ENCODE measurements at regions not wholly inside any gene's neighbourhood (a gene's known extent, or its start where the extent isn't known, plus 50 kb on each side); places are given as distances from the start of the nearest gene placed in this dataset.

DNA sequence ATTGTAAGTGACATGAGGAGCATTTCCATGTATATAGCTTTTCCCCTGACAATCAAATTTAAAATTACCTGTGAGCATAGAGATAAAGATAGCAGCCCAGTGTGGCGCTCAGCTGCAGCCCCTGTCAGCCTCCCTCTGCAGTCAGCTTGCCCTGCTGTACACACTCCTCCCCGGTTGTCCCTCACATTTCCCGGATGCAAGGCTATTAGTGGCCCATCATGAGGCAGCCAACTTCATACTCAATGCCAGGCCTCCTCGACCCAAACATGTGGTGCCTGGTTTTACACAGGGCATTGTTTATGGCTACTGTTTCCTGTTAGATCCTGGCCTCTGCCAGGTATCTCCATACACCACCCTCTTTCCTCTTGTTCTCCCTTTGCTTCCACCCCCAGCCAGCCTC, 116.1 kb upstream of the SH3BP4 start:
- no peak for DNase-seq (ENCODE audit: low read depth, low spot score)

DNA sequence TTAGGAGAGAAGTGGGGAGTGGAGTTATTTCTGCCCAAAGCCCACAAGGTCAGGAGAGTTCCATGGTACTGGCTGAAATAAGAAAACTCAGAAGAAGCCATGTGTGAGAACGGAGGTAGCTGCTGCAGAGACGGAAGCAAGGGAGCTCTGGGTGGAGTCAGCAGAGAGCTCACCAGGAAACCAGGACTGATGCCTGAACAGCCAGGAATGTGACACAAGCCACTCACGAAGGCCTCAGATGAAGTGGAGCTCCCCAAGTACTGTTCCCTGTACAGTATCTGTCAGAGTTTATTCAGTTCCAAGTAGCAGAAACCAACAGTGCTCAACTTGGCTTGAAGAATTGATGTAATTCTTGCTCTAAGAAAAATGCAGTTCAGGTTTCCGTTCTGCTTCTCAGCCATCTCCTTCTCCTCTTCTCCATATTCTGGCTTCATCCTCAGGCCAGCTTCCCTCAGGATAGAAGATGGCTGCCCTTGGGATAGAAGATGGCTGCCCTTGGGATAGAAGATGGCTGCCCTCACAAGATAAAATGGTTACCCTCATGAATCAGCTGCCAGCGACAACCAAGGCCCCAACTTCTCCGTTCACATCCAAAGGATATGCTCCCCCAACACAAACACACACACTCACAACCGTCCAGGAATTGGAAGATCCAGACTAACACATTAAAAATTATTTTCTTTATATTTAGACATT, 117.4 kb upstream of the SH3BP4 start:
- no peak for DNase-seq (ENCODE audit: low read depth, low spot score)

DNA sequence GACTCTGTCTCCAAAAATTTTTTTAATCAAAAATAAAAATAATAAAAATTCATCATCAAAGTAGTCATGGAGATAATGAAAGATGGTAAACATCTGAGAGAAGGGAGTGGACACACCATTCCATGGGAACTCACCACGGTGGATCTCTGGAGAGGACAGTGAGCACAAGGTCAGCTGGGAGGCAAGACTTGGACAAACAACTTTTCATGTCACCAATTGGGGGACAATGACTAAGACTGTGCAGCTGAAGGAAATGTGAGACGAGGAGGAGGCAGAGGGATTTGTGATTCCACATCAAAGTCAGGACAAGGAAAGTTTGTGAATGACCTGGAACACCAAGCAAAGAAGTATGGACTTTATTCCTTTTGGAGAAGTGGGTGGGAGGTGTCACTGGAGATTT, 121.0 kb upstream of the SH3BP4 start:
- DNase-seq (ENCODE audit: low read depth, low spot score): no peak

DNA sequence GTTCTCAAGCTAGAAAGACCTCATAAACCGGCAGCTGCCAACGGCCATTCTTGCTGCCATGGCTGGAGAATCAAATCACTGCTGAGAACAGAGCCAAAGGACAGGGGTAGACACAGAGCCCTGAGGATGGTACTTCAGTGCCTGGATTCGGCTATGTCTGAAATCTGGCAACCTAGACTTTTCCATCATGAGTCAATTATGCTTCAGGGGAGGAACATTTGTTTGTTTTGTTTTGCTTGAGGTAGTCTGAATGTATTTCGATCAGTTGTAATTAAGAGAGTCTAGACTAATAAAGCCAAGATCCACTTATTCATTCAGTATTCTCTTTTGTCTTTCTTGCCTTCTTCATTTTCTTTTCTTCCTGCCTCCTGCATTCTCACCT, 122.8 kb upstream of the SH3BP4 start:
- no peak for DNase-seq (ENCODE audit: low read depth, low spot score)

DNA sequence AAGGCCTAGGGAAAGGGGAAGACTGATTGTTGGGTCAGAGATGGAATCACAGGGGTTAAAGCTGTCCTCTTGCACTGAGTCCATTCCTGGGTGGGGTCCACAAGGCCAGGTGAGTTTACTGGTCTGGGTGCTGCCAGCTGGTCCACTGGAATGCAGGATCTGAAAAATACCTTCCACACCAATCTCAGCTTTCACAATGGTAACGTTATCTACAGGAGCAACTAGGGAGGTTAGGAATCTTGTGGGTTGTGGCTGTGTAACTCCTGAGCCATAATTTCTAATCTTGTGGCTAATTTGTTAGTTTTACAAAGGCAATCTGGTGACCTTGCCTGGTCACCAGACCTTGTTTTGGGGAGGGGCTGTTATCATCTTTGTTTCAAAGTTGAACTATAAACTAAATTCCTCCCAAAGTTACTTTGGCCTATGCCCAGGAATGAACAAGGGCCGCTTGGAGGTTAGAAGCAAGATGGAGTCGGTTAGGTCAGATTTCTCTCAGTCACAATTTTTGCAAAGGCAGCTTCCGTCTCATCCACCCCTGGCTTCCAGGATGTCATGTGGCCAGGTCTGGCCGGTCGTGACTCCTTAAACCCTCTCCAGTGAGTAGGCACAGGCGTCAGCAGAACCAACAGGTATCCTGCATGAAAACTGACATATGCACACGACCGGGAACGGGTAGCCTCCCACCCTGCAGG, 123.3 kb upstream of the SH3BP4 start:
- no peak for DNase-seq (ENCODE audit: low read depth, low spot score)

DNA sequence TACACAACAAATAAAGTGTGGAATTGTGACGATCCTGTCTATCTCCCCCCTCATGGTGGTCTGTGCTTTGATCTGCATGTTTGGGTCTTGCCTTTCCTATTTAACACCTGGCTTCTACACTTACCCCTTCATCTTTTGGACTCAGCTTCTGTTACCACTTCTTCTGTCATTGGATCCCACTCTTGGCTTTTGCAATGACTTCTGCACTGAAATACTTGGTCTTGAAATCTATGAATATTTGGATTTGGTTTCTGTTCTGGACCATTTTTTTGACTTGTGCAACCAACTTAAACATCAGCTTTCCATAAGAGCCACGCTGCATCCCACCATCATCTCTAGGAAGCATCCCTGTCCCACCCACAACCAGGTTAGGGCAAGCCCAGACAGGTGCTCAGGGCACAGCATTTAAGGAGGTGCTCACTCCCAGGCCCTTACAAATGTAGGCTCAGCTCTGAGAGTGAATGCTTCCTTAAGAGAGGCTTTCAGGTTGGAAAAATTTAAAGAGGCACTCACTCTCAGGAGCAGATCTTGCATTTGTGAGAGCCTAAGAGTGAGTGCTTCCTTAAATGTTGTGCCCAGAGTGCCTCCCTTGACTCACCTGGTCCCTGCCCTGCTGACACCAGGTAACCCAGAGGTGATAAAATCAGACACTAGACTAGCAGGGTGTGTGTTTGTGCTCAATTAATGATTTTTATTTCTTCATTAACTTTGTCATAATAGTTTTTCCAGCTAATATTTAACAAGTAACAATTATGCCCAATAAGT, 124.5 kb upstream of the SH3BP4 start:
- no peak for DNase-seq (ENCODE audit: low read depth, low spot score)

DNA sequence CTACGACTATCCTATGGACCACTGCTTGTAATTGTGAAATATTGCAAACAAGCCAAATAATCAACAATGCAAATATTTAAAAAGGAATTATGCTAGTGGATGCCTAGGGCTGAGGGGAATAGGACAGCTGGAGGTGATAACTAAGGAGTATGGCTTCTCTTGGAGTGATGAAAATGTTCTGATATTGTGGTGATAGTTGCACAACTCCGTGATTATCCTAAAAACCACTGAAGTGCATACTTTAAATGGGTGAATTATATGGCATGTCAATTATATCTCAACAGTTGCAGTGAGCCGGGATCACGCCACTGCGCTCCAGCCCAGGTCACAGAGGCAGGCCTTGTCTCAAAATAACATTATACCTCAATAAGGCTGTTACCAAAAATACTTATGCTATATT, 125.1 kb upstream of the SH3BP4 start:
- no peak for DNase-seq (ENCODE audit: low read depth, low spot score)

DNA sequence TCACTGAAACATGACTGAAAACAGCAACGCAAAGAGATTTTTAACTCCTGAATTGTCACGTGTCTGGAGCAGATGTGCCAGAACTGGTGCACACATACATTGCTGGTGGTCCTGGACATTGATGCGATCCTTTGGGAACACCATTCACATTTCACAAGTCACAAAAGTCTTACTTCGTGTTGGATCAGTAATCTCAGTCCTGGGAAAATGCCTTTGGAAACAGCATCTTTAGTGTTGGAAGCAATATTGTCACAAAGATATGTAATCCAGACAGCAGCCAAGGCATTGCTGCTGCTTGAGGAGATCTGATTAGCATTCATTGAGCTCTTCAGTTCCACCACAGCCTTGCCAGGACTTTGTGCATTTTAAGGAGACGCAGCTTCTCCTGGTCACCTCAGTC, 126.2 kb upstream of the SH3BP4 start:
- no peak for DNase-seq (ENCODE audit: low read depth, low spot score)

DNA sequence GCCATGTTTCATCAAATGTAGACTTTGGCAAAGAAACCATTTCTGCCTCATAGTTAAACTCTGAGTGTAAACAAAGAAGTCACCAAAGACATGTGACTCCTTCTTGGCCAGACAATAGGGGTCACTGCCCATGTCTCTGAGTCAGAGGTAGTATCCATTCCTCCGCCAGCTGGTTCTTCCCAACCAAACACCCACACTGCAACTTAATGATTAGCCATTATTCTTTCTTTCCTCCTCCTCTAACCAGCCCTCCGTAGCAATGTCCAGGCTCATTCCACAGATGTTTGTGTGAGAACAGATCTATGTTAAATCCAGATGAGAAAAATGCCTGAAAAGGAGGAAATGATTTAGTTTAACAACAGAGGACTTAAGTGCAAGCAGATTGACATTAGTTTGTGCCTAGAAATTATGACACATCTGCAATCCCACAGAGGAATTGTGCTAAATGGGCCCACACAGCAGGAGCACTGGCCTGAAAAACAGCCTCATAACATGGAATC, 127.9 kb upstream of the SH3BP4 start:
- peak; percentile 70 for DNase-seq (ENCODE audit: low read depth, low spot score)

DNA sequence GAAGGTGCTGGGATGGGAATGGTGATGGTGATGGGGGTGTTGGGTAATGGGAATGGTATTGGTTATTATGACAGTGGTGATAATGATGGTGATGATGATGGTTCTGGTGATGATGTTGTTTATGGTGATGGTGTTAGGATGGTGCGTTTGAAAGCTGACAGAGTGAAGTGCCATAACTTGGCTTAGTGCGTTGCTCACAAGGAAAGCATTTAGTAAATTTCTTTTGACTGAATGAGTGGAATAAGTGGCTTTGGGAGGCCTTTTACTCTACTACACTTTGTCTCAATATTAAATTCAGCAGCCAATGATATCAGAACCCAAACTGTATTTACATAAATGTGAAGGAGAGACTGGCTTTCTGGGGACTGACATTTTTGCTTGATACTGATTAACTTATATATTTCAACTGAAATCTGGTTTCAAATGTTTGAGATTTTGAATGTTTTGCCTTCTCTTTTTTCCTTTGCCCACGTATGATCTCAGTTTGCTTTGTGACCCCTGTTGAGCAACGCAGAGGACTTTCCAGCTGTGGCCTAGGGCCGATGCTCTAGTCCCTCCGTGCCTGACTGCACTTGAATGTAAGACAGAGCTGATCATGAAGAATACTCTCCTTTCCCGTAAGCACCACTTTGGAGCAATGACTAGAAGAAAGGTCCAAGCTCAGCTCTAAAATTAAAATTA, 128.5 kb upstream of the SH3BP4 start:
- peak; percentile 52 for DNase-seq (ENCODE audit: low read depth, low spot score)

DNA sequence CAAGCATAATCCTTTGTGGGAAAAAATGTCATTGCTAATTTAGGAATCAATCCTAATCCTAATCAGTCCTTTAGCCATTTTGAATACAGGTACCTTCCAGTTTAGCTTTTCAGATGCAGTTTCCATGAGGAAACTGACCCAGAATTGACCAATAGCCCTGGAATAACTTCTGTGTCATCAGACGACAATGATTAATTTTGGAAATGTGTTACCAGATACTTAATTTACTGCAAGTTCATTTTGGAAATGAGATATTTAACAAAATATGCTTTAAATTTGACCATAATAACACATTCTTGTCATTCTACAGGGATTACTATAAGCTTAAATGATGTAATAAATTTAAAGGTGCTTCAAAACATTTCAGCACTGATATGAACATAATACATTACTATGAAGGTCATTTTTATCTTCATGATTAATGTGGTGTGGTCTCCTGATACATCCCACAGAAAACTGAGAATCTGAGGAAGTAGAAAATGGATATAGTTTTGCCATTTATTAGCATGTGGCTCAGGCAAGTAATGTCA, 129.8 kb upstream of the SH3BP4 start:
- DNase-seq (ENCODE audit: low read depth, low spot score): no peak

DNA sequence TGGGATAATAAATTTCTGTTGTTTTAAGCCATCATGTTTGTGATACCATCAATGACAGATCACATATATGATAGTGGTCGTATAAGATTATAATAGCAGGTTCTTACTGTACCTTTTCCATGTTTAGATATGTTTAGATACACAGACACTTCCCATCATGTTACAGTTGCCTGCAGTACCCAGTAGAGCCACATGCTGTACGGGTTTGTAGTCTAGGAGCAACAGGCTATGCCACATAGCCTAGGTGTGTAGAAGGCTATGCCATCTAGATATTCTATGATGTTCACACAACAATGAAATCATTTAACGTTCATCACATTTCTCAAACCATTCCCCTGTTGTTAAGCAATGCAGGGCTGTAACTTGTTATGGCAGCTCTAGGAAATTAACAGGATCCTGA, 132.9 kb upstream of the SH3BP4 start:
- DNase-seq (ENCODE audit: low read depth, low spot score): no peak

DNA sequence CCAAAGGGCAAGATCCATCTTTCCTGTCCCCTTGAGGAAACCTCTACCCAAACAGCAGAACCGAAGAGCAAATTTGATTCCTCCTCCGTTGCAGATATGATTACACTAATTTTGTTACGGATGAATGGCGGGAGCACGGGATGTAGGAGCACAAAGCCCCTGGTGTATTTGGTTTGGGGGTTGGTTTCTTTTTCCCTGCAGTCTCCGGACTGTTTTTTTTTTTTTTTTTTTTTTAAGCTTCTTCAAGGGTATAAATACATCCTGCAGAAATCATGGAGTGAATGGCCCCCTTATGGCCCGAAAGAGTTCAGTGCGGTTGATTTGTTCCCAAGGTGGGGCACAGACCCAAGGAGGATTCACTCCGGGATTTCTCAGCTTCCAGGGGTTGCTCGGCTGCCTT, 135.3 kb upstream of the SH3BP4 start:
- no peak for DNase-seq (ENCODE audit: low read depth, low spot score)

DNA sequence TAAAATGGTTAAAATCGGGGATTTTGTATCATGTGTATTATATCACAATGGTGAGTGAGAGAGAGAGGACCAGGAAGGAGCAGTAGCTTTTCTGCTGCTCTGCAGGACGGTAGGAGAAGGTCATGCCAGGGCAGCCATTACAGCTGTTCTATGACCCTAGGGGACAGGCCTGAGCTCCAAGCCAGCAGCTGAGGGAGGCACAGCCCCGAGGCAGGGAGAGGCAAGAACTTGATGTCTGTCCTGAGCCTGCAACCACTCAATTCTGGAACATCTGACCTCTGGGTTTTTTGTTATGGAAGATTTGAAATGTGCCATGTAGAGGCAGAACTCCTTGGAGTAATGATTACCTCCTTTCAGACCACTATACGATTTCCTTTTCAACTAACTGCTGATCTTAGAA, 135.8 kb upstream of the SH3BP4 start:
- DNase-seq (ENCODE audit: low read depth, low spot score): no peak

DNA sequence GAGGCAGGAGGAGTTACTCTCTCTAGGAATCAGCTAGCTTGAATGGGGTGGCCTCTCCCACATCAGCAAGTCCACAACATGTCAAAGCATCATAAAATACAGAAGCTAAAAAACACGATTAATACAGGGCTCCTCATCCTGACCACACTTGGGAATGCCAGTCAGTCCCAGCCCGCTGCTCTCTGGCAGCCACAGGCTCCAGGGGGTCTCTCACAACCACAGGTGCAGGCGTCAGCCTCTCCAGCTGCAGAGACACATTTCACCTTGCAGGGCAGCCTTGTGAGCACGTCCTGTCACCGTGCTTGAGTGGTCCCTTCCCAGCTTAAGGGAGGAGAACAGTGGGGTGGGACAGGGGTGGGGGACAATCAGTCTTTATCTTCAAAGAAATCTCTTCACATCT, 137.4 kb upstream of the SH3BP4 start:
- no peak for DNase-seq (ENCODE audit: low read depth, low spot score)

DNA sequence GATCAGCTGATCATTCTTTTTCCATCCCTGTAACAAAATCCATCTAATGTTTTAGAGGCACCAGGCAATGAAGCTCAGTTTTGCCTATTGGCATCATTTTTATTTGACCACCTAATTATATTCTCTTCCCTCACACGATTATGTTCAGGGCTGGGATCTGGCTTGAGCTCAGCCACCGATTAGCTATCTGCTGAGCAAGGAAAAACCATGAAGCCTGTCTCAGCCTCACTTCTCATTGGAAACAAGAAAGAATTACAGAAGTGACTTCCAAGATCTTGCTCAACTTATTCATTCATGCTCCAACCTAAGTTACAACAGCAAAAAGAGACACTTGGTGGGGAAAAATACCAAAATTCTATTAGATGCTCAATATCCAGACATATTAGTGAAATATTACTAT, 139.0 kb upstream of the SH3BP4 start:
- no peak for DNase-seq (ENCODE audit: low read depth, low spot score)

DNA sequence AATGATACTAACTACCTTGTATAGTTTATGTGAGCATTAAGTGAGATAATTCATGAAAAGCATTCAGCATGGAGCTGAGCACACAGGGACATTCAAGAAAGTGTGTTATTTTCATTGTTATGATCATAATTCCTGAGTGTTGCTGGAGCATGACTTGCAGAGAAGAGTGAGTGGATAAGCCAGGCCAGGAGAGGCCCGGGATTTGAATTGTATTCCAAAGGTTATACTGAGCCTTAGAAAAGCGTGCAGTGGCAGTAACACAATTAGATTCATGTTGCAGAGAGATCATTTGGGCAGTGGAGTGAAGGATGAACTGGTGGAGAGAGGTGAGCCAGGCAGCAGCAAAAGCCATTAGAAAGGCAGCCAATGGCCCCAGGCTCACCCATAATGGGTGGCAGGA, 142.9 kb upstream of the SH3BP4 start:
- no peak for DNase-seq (ENCODE audit: low read depth, low spot score)

DNA sequence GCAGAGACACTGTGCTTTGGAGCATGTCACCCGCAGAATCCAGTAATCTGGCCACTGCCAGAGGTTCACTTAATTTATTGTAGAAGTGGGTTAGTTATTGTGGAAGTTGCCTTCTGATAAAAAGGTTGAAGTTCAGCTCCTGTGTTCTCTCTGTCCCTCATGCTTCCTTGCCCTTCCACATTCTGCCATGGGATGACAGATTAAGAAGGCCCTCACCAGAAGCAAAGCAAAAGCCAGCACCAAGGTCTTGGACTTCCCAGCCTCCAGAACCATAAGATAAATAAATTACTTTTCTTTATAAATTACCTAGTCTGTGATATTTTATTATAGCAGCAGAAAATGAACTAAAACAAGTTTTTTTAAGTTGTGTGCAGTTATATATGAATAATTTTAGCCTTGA, 145.0 kb upstream of the SH3BP4 start:
- DNase-seq (ENCODE audit: low read depth, low spot score): no peak

DNA sequence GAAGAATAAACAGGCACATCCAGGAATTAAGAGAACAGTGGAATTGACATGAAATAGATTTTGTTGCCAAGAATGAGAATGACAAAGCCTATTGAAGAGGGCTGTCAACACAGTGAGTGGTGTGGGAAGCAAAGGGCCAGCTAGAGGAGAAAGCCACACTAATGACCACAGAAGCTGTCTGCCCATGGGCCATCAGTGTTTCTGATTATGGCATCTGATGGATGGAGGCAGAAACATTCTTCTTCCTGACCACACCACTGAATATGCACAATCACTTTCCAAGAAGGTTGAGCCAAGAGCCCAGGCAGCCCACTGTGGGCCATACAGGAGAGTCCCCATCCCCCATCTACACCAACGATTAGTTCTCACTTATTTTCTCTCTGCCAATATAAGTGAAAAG, 146.0 kb upstream of the SH3BP4 start:
- DNase-seq (ENCODE audit: low read depth, low spot score): no peak

DNA sequence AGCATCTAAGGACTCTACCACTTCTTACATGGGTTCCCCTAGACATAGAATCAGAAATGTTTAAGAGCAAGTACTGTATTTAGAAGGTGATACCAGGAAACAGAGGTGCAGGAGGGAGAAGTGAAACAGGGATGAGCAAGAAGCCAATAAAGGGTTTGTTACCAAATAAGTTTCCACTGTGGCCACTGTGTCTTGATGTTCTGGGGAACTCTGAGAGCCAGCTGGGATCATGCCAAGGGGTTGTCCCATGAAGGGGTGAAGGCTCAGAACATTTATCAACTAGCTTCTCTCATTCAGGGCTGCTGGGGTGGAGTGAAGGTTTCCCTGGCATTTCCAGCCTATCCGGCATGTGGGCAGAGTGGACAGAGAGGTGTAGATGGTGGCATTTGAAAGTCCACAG, 147.1 kb upstream of the SH3BP4 start:
- no peak for DNase-seq (ENCODE audit: low read depth, low spot score)

DNA sequence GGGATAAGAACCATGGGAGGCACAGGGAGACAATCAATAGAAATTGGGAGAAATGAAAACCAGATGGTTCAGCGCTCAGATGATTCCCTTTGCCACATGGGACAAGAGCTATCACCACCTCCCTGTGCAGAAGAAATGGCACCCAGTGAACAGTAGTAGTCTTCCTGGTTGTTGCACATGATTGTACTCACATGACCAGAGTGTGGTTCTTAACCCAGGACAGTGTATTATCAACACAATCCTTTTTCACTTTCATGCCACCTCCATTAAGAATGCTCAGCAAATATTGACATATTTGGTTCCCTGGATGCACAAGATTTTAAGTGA, 149.0 kb upstream of the SH3BP4 start:
- no peak for DNase-seq (ENCODE audit: low read depth, low spot score)
